GM23338 (cell line): ENCODE measurements at regions not wholly inside any gene's neighbourhood (a gene's known extent, or its start where the extent isn't known, plus 50 kb on each side); places are given as distances from the start of the nearest gene placed in this dataset.

Experiments used
- ATAC-seq: fragments of 200-7000 bp; cut with Tn5 transposase; 3 replicates; pipeline ENCODE4 v1.9.1; 2020
- DNase-seq: peaks from one replicate; pipeline ENCODE4 v3.0.0-alpha.2; 2015; ENCODE audit warnings: low spot score
- H2AFZ ChIP-seq: fragments of 200-600 bp; sonication (generic); 2 replicates; pipeline ENCODE4 v1.8.0; 2016; ENCODE audit warnings: antibody characterized with exemption, mild to moderate bottlenecking, moderate library complexity
- H3F3A ChIP-seq: fragments of 200-600 bp; sonication (generic); replicated peaks from 2 replicates; pipeline ENCODE4 v1.8.0; 2017; ENCODE audit warnings: antibody characterized with exemption, mixed run types, low read depth
- H3K27ac ChIP-seq: fragments of 200-600 bp; sonication (generic); 2 replicates; pipeline ENCODE4 v1.6.1; 2016; ENCODE audit warnings: low read depth
- H3K27me3 ChIP-seq: fragments of 200-600 bp; sonication (generic); 2 replicates; pipeline ENCODE4 v1.8.0; 2016; ENCODE audit warnings: mild to moderate bottlenecking, mixed run types, moderate library complexity; ENCODE audit not compliant: insufficient read depth
- H3K36me3 ChIP-seq: fragments of 200-600 bp; sonication (generic); 2 replicates; pipeline ENCODE4 v1.8.0; 2016; ENCODE audit warnings: mild to moderate bottlenecking; ENCODE audit not compliant: insufficient read depth
- H3K4me1 ChIP-seq: fragments of 200-600 bp; sonication (generic); 2 replicates; pipeline ENCODE4 v1.8.0; 2016; ENCODE audit warnings: mild to moderate bottlenecking, moderate library complexity; ENCODE audit not compliant: insufficient read depth
- H3K4me2 ChIP-seq: fragments of 200-600 bp; sonication (generic); 2 replicates; pipeline ENCODE4 v1.7.1; 2017; ENCODE audit warnings: mixed run types
- H3K4me3 ChIP-seq: fragments of 200-600 bp; sonication (generic); 2 replicates; pipeline ENCODE4 v1.6.1; 2016; ENCODE audit warnings: mixed run types
- H3K79me2 ChIP-seq: fragments of 200-600 bp; sonication (generic); replicated peaks from 2 replicates; pipeline ENCODE4 v1.8.0; 2017; ENCODE audit warnings: mild to moderate bottlenecking; ENCODE audit not compliant: insufficient read depth
- H3K9me2 ChIP-seq: fragments of 200-600 bp; sonication (generic); 2 replicates; pipeline ENCODE4 v1.8.0; 2017; ENCODE audit not compliant: insufficient read depth
- H4K20me1 ChIP-seq: fragments of 200-600 bp; sonication (generic); replicated peaks from 2 replicates; pipeline ENCODE4 v1.8.0; 2017; ENCODE audit warnings: mild to moderate bottlenecking; ENCODE audit not compliant: insufficient read depth
- H3K27ac Mint-ChIP-seq: 2 replicates; pipeline ENCODE4 v1.8.0; 2020; ENCODE audit warnings: inconsistent platforms, mild to moderate bottlenecking, moderate library complexity, mixed read lengths
- H3K27me3 Mint-ChIP-seq: 3 replicates; pipeline ENCODE4 v1.8.0; 2022; ENCODE audit warnings: low read depth, mild to moderate bottlenecking, moderate library complexity, mixed read lengths, inconsistent platforms; ENCODE audit not compliant: insufficient read depth, poor library complexity
- H3K36me3 Mint-ChIP-seq: 3 replicates; pipeline ENCODE4 v1.8.0; 2021; ENCODE audit warnings: low read depth, mild to moderate bottlenecking, inconsistent platforms, moderate library complexity, mixed read lengths
- H3K4me1 Mint-ChIP-seq: 3 replicates; pipeline ENCODE4 v1.8.0; 2020; ENCODE audit warnings: mild to moderate bottlenecking, inconsistent platforms, mixed read lengths
- H3K4me3 Mint-ChIP-seq: 3 replicates; pipeline ENCODE4 v1.8.0; 2021; ENCODE audit warnings: moderate library complexity, mild to moderate bottlenecking, inconsistent platforms, mixed read lengths
- H3K9me3 Mint-ChIP-seq: 3 replicates; pipeline ENCODE4 v1.8.0; 2020; ENCODE audit warnings: moderate library complexity, mild to moderate bottlenecking, inconsistent platforms, mixed read lengths
- CREB1 ChIP-seq: fragments of 250-450 bp; sonication (Bioruptor Pico); IDR thresholded peaks from 2 replicates; pipeline ENCODE4 v1.5.0; 2020; ENCODE audit warnings: low read depth, mild to moderate bottlenecking, moderate library complexity
- CTCF ChIP-seq, 2 experiments: fragments of 200-600 bp in 1 of 2; sonication (generic) in 1 of 2; conservative IDR thresholded peaks; 2 replicates each; pipeline versions ENCODE4 v1.5.1 to v1.6.1; 2016 to 2017; ENCODE audit warnings: antibody characterized with exemption in 2 of 2, low read depth in 2 of 2, mild to moderate bottlenecking in 2 of 2, moderate library complexity in 1 of 2
- ETS1 ChIP-seq: IDR thresholded peaks from 2 replicates; pipeline ENCODE4 v1.6.1; 2016; ENCODE audit warnings: antibody characterized with exemption
- EZH2 ChIP-seq: fragments of 200-600 bp; sonication (generic); IDR thresholded peaks from one replicate; pipeline ENCODE4 v1.8.0; 2017; ENCODE audit warnings: antibody characterized with exemption, mild to moderate bottlenecking, low read depth; ENCODE audit not compliant: unreplicated experiment
- EZH2phosphoT487 ChIP-seq: fragments of 200-600 bp; sonication (generic); IDR thresholded peaks from one replicate; pipeline ENCODE4 v1.8.1; 2018; ENCODE audit warnings: antibody characterized with exemption; ENCODE audit not compliant: unreplicated experiment
- JUNB ChIP-seq: IDR thresholded peaks from one replicate; pipeline ENCODE4 v1.6.1; 2016; ENCODE audit warnings: antibody characterized with exemption; ENCODE audit not compliant: unreplicated experiment
- NANOG ChIP-seq: IDR thresholded peaks from 2 replicates; pipeline ENCODE4 v1.6.1; 2016; ENCODE audit warnings: antibody characterized with exemption, borderline replicate concordance
- POLR2AphosphoS5 ChIP-seq: IDR thresholded peaks from 2 replicates; pipeline ENCODE4 v1.6.1; 2016; ENCODE audit warnings: antibody characterized with exemption, low read depth
- STAT1 ChIP-seq: IDR thresholded peaks from one replicate; pipeline ENCODE4 v1.6.1; 2016; ENCODE audit warnings: antibody characterized with exemption; ENCODE audit not compliant: unreplicated experiment
- ZNF114 ChIP-seq: fragments of 250-450 bp; sonication (Bioruptor Pico); IDR thresholded peaks from 2 replicates; pipeline ENCODE4 v1.5.0; 2020; ENCODE audit warnings: mild to moderate bottlenecking, moderate library complexity
- ZNF331 ChIP-seq: fragments of 250-450 bp; sonication (Bioruptor Pico); IDR thresholded peaks from 2 replicates; pipeline ENCODE4 v1.5.0; 2020; ENCODE audit warnings: low read depth, mild to moderate bottlenecking, moderate library complexity
- ZNF462 ChIP-seq: fragments of 250-450 bp; sonication (Bioruptor Pico); IDR thresholded peaks from 2 replicates; pipeline ENCODE4 v1.5.0; 2020; ENCODE audit warnings: mild to moderate bottlenecking, moderate library complexity
- TF ChIP-seq, protein P1 (sequence below): IDR thresholded peaks from one replicate; pipeline ENCODE4 v1.6.1; 2018; ENCODE audit warnings: antibody characterized with exemption; ENCODE audit not compliant: unreplicated experiment

DNA sequence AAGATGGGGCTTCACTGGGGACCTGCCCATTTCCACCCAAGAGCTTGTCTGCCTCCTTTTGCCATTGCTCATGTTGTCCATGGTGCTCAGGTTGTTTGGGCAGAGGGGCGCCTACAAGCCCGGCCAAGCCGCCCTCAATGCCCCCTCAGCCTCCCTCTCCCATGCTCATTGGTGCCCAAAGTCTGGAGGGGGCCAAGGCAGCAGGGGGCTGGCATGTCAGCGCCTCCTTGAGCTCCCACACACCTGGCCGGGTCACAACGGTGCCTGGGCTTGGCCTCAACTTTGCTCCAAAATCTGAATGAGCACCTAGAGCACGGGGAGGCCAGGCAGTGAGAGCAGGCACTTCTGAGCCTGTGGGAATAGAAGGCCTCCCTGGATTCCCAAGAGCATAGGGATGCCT, 1598.8 kb downstream of the PCDH7 start:
- no peaks in the 10 kb centered on the region for H3K79me2 ChIP-seq
- H3K4me3 ChIP-seq: no peak overlapping the region
- no peak overlapping the region for H3K27ac Mint-ChIP-seq
- TF ChIP-seq ZNF462 (CRISPR knock-in tag): no peak
- no peak for TF ChIP-seq EZH2
- TF ChIP-seq NANOG: no peak
- no peak for TF ChIP-seq STAT1
- no peak for TF ChIP-seq CTCF (conservative IDR thresholded peaks at IDR 0.05; ENCODE audit: low read depth in 2 of 2)
- TF ChIP-seq ZNF331 (CRISPR knock-in tag): no peak
- no peak for TF ChIP-seq JUNB
- no peak for TF ChIP-seq ETS1
- no peak for TF ChIP-seq ZNF114
- TF ChIP-seq EZH2phosphoT487: no peak
- TF ChIP-seq POLR2AphosphoS5: no peak
- TF ChIP-seq, protein P1, sequence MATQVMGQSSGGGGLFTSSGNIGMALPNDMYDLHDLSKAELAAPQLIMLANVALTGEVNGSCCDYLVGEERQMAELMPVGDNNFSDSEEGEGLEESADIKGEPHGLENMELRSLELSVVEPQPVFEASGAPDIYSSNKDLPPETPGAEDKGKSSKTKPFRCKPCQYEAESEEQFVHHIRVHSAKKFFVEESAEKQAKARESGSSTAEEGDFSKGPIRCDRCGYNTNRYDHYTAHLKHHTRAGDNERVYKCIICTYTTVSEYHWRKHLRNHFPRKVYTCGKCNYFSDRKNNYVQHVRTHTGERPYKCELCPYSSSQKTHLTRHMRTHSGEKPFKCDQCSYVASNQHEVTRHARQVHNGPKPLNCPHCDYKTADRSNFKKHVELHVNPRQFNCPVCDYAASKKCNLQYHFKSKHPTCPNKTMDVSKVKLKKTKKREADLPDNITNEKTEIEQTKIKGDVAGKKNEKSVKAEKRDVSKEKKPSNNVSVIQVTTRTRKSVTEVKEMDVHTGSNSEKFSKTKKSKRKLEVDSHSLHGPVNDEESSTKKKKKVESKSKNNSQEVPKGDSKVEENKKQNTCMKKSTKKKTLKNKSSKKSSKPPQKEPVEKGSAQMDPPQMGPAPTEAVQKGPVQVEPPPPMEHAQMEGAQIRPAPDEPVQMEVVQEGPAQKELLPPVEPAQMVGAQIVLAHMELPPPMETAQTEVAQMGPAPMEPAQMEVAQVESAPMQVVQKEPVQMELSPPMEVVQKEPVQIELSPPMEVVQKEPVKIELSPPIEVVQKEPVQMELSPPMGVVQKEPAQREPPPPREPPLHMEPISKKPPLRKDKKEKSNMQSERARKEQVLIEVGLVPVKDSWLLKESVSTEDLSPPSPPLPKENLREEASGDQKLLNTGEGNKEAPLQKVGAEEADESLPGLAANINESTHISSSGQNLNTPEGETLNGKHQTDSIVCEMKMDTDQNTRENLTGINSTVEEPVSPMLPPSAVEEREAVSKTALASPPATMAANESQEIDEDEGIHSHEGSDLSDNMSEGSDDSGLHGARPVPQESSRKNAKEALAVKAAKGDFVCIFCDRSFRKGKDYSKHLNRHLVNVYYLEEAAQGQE: no peak
- TF ChIP-seq CREB1 (CRISPR knock-in tag): no peak
- H3K36me3 Mint-ChIP-seq: peaks cover 11% of the 10 kb centered on the region; the same call in 2 of the 3 replicates
- no peaks in the 10 kb centered on the region for H3K4me1 Mint-ChIP-seq
- ATAC-seq (no peak), DNase-seq (no peak)
- H3K27me3 ChIP-seq: no peaks in the 10 kb centered on the region
- no peak overlapping the region for H3K4me2 ChIP-seq
- H4K20me1 ChIP-seq: no peaks in the 10 kb centered on the region
- H3K9me2 ChIP-seq: peaks cover 12% of the 10 kb centered on the region; the same call in 1 of the 2 replicates
- H3K4me3 Mint-ChIP-seq: no peak overlapping the region
- H3K27ac ChIP-seq: no peak overlapping the region
- H3K27me3 Mint-ChIP-seq: peaks cover 2% of the 10 kb centered on the region
- H3K36me3 ChIP-seq: no peaks in the 10 kb centered on the region; the same call in 1 of the 2 replicates
- peaks cover 29% of the 10 kb centered on the region for H3K9me3 Mint-ChIP-seq
- H2AFZ ChIP-seq: no peak overlapping the region
- H3K4me1 ChIP-seq: no peaks in the 10 kb centered on the region
- H3F3A ChIP-seq: no peaks in the 10 kb centered on the region
